GM12878 (cell line): ENCODE measurements at regions not wholly inside any gene's neighbourhood (a gene's known extent, or its start where the extent isn't known, plus 50 kb on each side); places are given as distances from the start of the nearest gene placed in this dataset. TPM values are rescaled to one million over a fixed set of nuclear protein-coding genes. Genes with fewer than 3 reads are reported as not detected.

Source experiments
- NFXL1 ChIP-seq: fragments of 450-650 bp; IDR thresholded peaks from 2 replicates; pipeline ENCODE4 v1.6.1; 2017; ENCODE audit warnings: antibody characterized with exemption, mild to moderate bottlenecking, borderline replicate concordance
- SREBF1 ChIP-seq: IDR thresholded peaks from 2 replicates; pipeline ENCODE4 v1.6.1; 2012; ENCODE audit warnings: mild to moderate bottlenecking, low read length
- small RNA-seq: library from RNA; depleted of rRNA; stranded (forward); fragments of <200 nt; gene quantifications from one replicate; pipeline ENCODE3, GENCODE V24; 2014
- TF ChIP-seq, protein P1 (sequence below): fragments of 450-650 bp; IDR thresholded peaks from 2 replicates; pipeline ENCODE4 v1.6.1; 2017; ENCODE audit warnings: mild to moderate bottlenecking

- TF ChIP-seq, protein P1, sequence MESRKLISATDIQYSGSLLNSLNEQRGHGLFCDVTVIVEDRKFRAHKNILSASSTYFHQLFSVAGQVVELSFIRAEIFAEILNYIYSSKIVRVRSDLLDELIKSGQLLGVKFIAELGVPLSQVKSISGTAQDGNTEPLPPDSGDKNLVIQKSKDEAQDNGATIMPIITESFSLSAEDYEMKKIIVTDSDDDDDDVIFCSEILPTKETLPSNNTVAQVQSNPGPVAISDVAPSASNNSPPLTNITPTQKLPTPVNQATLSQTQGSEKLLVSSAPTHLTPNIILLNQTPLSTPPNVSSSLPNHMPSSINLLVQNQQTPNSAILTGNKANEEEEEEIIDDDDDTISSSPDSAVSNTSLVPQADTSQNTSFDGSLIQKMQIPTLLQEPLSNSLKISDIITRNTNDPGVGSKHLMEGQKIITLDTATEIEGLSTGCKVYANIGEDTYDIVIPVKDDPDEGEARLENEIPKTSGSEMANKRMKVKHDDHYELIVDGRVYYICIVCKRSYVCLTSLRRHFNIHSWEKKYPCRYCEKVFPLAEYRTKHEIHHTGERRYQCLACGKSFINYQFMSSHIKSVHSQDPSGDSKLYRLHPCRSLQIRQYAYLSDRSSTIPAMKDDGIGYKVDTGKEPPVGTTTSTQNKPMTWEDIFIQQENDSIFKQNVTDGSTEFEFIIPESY, result no peak
- no peak for TF ChIP-seq NFXL1
- TF ChIP-seq SREBF1, result no peak
- TF ChIP-seq, all 136 proteins: peak for 0
These were observed 49.9 kb upstream of the RAB6C start (continued) for GRCh38 chr2:129929321-129930290.

Small RNA genes lying in the stretch of these regions (small RNA-seq; reads per million reads assigned to genes)
- gene RNA5SP103, result not detected
